ENCODE measurements at regions not wholly inside any gene's neighbourhood (a gene's known extent, or its start where the extent isn't known, plus 50 kb on each side); places are given as distances from the start of the nearest gene placed in this dataset.

- ChIA-PET CTCF (ENCODE audit: unreplicated experiment) (no interaction called here), POLR2A (interaction anchor here (0.6 kb wide), 1 partner anchor 17 kb away, joined by 5 read pairs; no protein-coding TSS in a partner anchor)
- Histone ChIP-seq H3K9me3 (ENCODE audit: low read length) (no peaks in the 10 kb centered on the region), H4K20me1 (ENCODE audit: insufficient read depth, low read length) (no peaks in the 10 kb centered on the region), H3K9me2 (ENCODE audit: insufficient read depth, low read length) (no peaks in the 10 kb centered on the region), H3K4me1 (ENCODE audit: insufficient read depth, low read length, poor library complexity, severe bottlenecking) (no peaks in the 10 kb centered on the region), H3K4me2 (ENCODE audit: low read length) (no peak overlapping the region), H3K79me2 (ENCODE audit: insufficient read depth, low read depth, low read length) (no peaks in the 10 kb centered on the region), H3K27ac (ENCODE audit: low read depth, low read length, poor library complexity, severe bottlenecking) (no peak overlapping the region), H2AFZ (ENCODE audit: low read length) (no peak overlapping the region), H3K36me3 (ENCODE audit: insufficient read depth, low read length) (no peaks in the 10 kb centered on the region), H3K4me3 (ENCODE audit: low read depth, low read length, poor library complexity, severe bottlenecking) (no peak overlapping the region)
- DNase-seq (ENCODE audit: low spot score), result no peak
- no TSS peak for BruUV-seq (replicated peaks)
- no peak for TF ChIP-seq EZH2phosphoT487 (IDR thresholded peaks at IDR 0.05; ENCODE audit: borderline replicate concordance, low read depth, low read length)
- TF ChIP-seq CTCF (conservative IDR thresholded peaks at IDR 0.05; ENCODE audit: low read length), result no peak
- intact Hi-C loops (cut with micrococcal nuclease; ENCODE audit: unreplicated experiment), result no loop called here
These were observed 180.2 kb upstream of the TET2 start for GRCh38 chr4:104966349-104967033.

- no peaks in the 10 kb centered on the region for H3K9me2 ChIP-seq (ENCODE audit: insufficient read depth, low read length)
- H2AFZ ChIP-seq (ENCODE audit: low read length), result no peak overlapping the region
- no peak overlapping the region for H3K4me2 ChIP-seq (ENCODE audit: low read length)
- no peaks in the 10 kb centered on the region for H3K9me3 ChIP-seq (ENCODE audit: low read length)
- no peak for DNase-seq (ENCODE audit: low spot score)
- no peaks in the 10 kb centered on the region for H3K4me1 ChIP-seq (ENCODE audit: insufficient read depth, low read length, poor library complexity, severe bottlenecking)
- H3K79me2 ChIP-seq (ENCODE audit: insufficient read depth, low read depth, low read length), result no peaks in the 10 kb centered on the region
- no peak overlapping the region for H3K4me3 ChIP-seq (ENCODE audit: low read depth, low read length, poor library complexity, severe bottlenecking)
- no peak overlapping the region for H3K27ac ChIP-seq (ENCODE audit: low read depth, low read length, poor library complexity, severe bottlenecking)
- BruUV-seq (replicated peaks), result no TSS peak
- TF ChIP-seq EZH2phosphoT487 (IDR thresholded peaks at IDR 0.05; ENCODE audit: borderline replicate concordance, low read depth, low read length) (no peak), CTCF (conservative IDR thresholded peaks at IDR 0.05; ENCODE audit: low read length) (no peak)
- no peaks in the 10 kb centered on the region for H3K36me3 ChIP-seq (ENCODE audit: insufficient read depth, low read length)
- ChIA-PET POLR2A (no interaction called here), CTCF (ENCODE audit: unreplicated experiment) (no interaction called here)
- intact Hi-C loops (cut with micrococcal nuclease; ENCODE audit: unreplicated experiment), result no loop called here
- no peaks in the 10 kb centered on the region for H4K20me1 ChIP-seq (ENCODE audit: insufficient read depth, low read length)
These were observed 179.7 kb upstream of the TET2 start for GRCh38 chr4:104967034-104967401.

GRCh38 chr4:104969394-104970082 lies 177.1 kb upstream of the TET2 start:
- ChIA-PET POLR2A (no interaction called here), CTCF (ENCODE audit: unreplicated experiment) (no interaction called here)
- no peak overlapping the region for H3K4me2 ChIP-seq (ENCODE audit: low read length)
- DNase-seq (ENCODE audit: low spot score), result no peak
- intact Hi-C loops (cut with micrococcal nuclease; ENCODE audit: unreplicated experiment), result no loop called here
- H4K20me1 ChIP-seq (ENCODE audit: insufficient read depth, low read length), result no peaks in the 10 kb centered on the region
- H2AFZ ChIP-seq (ENCODE audit: low read length), result no peak overlapping the region
- H3K9me2 ChIP-seq (ENCODE audit: insufficient read depth, low read length), result no peaks in the 10 kb centered on the region
- no TSS peak for BruUV-seq (replicated peaks)
- H3K36me3 ChIP-seq (ENCODE audit: insufficient read depth, low read length), result no peaks in the 10 kb centered on the region
- no peaks in the 10 kb centered on the region for H3K9me3 ChIP-seq (ENCODE audit: low read length)
- H3K27ac ChIP-seq (ENCODE audit: low read depth, low read length, poor library complexity, severe bottlenecking), result no peak overlapping the region
- H3K4me3 ChIP-seq (ENCODE audit: low read depth, low read length, poor library complexity, severe bottlenecking), result no peak overlapping the region
- no peaks in the 10 kb centered on the region for H3K79me2 ChIP-seq (ENCODE audit: insufficient read depth, low read depth, low read length)
- no peaks in the 10 kb centered on the region for H3K4me1 ChIP-seq (ENCODE audit: insufficient read depth, low read length, poor library complexity, severe bottlenecking)
- TF ChIP-seq EZH2phosphoT487 (IDR thresholded peaks at IDR 0.05; ENCODE audit: borderline replicate concordance, low read depth, low read length), result no peak
- no peak for TF ChIP-seq CTCF (conservative IDR thresholded peaks at IDR 0.05; ENCODE audit: low read length)
